WI38 (cell line): ENCODE measurements at regions not wholly inside any gene's neighbourhood (a gene's known extent, or its start where the extent isn't known, plus 50 kb on each side); places are given as distances from the start of the nearest gene placed in this dataset.

Experiments
- H3K4me3 ChIP-seq: 2 replicates; pipeline ENCODE4 v1.5.1; 2011; ENCODE audit warnings: low read depth, mild to moderate bottlenecking, control low read depth, low read length
- CTCF ChIP-seq: IDR thresholded peaks from 2 replicates; pipeline ENCODE4 v1.5.1; 2012; ENCODE audit warnings: low read depth, mild to moderate bottlenecking, control low read depth, low read length

- no peak for TF ChIP-seq CTCF
- no peak overlapping the region for H3K4me3 ChIP-seq
Observed at GRCh38 chr13:109307027-109307426, 479.4 kb downstream of the IRS2 start.

- no peak overlapping the region for H3K4me3 ChIP-seq
- no peak for TF ChIP-seq CTCF
Observed at GRCh38 chr13:109301726-109302125, 484.7 kb downstream of the IRS2 start.

- TF ChIP-seq CTCF = no peak
- H3K4me3 ChIP-seq = no peak overlapping the region
Observed at GRCh38 chr13:109301276-109301675, 485.1 kb downstream of the IRS2 start.

GRCh38 chr13:109297628-109298027 lies 488.8 kb downstream of the IRS2 start:
- no peak overlapping the region for H3K4me3 ChIP-seq
- TF ChIP-seq CTCF = no peak

GRCh38 chr13:109293166-109293565 lies 493.2 kb downstream of the IRS2 start:
- TF ChIP-seq CTCF = no peak
- no peak overlapping the region for H3K4me3 ChIP-seq

- H3K4me3 ChIP-seq = no peak overlapping the region
- TF ChIP-seq CTCF = no peak
Observed at GRCh38 chr13:109288151-109288709, 498.2 kb downstream of the IRS2 start.

GRCh38 chr13:109287553-109287952 lies 498.8 kb downstream of the IRS2 start:
- TF ChIP-seq CTCF = no peak
- no peak overlapping the region for H3K4me3 ChIP-seq
